HepG2 (cell line): ENCODE measurements at regions not wholly inside any gene's neighbourhood (a gene's known extent, or its start where the extent isn't known, plus 50 kb on each side); places are given as distances from the start of the nearest gene placed in this dataset.

Experiments used
- GABPB1 ChIP-seq: IDR thresholded peaks from 2 replicates; pipeline ENCODE4 v1.6.1; 2016; ENCODE audit warnings: mild to moderate bottlenecking, missing genetic modification reagents, moderate library complexity, missing compliant biosample characterization
- HMG20A ChIP-seq: IDR thresholded peaks from 2 replicates; pipeline ENCODE4 v1.6.1; 2016; ENCODE audit warnings: borderline replicate concordance
- KDM1A ChIP-seq: IDR thresholded peaks from 2 replicates; pipeline ENCODE4 v1.6.1; 2016; ENCODE audit warnings: missing compliant biosample characterization
- MAZ ChIP-seq, 2 experiments: sonication (generic) in 1 of 2; formaldehyde crosslinking in 1 of 2; IDR thresholded peaks; 2 replicates each; pipeline versions ENCODE4 v1.5.0 to v1.6.1; 2012 to 2020; ENCODE audit warnings: low read depth in 2 of 2, mild to moderate bottlenecking in 2 of 2, borderline replicate concordance in 1 of 2, improper control_type of control experiment in 1 of 2, low read length in 1 of 2, missing genetic modification reagents in 1 of 2, moderate library complexity in 1 of 2
- NR2F6 ChIP-seq, 2 experiments: IDR thresholded peaks; 2 replicates each; pipeline ENCODE4 v1.6.1; 2016; ENCODE audit warnings: antibody characterized with exemption in 1 of 2, mild to moderate bottlenecking in 1 of 2
- PAX8 ChIP-seq: sonication (generic); formaldehyde crosslinking; IDR thresholded peaks from 2 replicates; pipeline ENCODE4 v1.8.0; 2022; ENCODE audit warnings: mild to moderate bottlenecking, missing genetic modification reagents, borderline replicate concordance
- RFX3 ChIP-seq: IDR thresholded peaks from 2 replicates; pipeline ENCODE4 v1.6.1; 2016; ENCODE audit warnings: missing biosample characterization, missing genetic modification reagents
- RXRB ChIP-seq: IDR thresholded peaks from 2 replicates; pipeline ENCODE4 v1.6.1; 2016; ENCODE audit warnings: borderline replicate concordance, missing genetic modification reagents, missing compliant biosample characterization
- SMYD3 ChIP-seq: sonication (generic); formaldehyde crosslinking; IDR thresholded peaks from 2 replicates; pipeline ENCODE4 v1.8.1; 2023; ENCODE audit warnings: mild to moderate bottlenecking, missing genetic modification reagents
- ZNF12 ChIP-seq: sonication (generic); formaldehyde crosslinking; IDR thresholded peaks from 2 replicates; pipeline ENCODE4 v1.5.0; 2020; ENCODE audit warnings: missing genetic modification reagents
- ZSCAN25 ChIP-seq: sonication (generic); formaldehyde crosslinking; IDR thresholded peaks from 2 replicates; pipeline ENCODE4 v1.8.0; 2022; ENCODE audit warnings: mild to moderate bottlenecking, missing genetic modification reagents
- TF ChIP-seq, protein P1 (sequence below): sonication (generic); formaldehyde crosslinking; IDR thresholded peaks from 2 replicates; pipeline ENCODE4 v1.4.0; 2020; ENCODE audit warnings: mild to moderate bottlenecking, low read depth, missing genetic modification reagents
- TF ChIP-seq, protein P2 (sequence below): sonication (generic); formaldehyde crosslinking; IDR thresholded peaks from 2 replicates; pipeline ENCODE4 v1.4.0; 2020; ENCODE audit warnings: mild to moderate bottlenecking, missing genetic modification reagents
- TF ChIP-seq, protein P3 (sequence below): sonication (generic); formaldehyde crosslinking; IDR thresholded peaks from 2 replicates; pipeline ENCODE4 v1.9.0; 2021; ENCODE audit warnings: mild to moderate bottlenecking, missing genetic modification reagents
- TF ChIP-seq, protein P4 (sequence below): sonication (generic); formaldehyde crosslinking; conservative IDR thresholded peaks from 2 replicates; pipeline ENCODE4 v1.4.0; 2020; ENCODE audit warnings: missing genetic modification reagents

DNA sequence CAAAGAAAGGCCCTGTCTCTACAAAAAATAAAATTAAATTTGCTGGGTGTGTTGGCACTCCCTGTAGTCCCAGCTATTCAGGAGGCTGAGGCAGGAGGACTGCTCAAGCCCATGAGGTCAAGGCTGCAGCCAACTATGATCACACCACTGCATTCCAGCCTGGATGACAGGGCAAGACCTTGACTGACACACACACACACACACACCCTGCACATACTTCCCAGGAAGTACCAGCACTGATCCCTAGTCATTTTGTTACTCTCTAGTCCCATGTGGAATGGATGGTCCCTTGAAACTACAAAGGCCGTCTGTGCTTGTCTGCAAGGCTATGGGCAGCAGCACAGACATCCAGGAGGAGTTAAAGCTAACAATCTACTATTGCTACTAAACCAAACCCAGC, 59.7 kb upstream of the CYP2D6 start (continued):
- TF ChIP-seq GABPB1 (CRISPR knock-in tag) (no peak), RXRB (CRISPR knock-in tag) (peak; percentile 35; the same call in 1 of the 2 replicates), MAZ (IDR thresholded peaks at IDR 0.05; ENCODE audit: borderline replicate concordance, low read depth, low read length) (no peak), MAZ (CRISPR knock-in tag; IDR thresholded peaks at IDR 0.05; ENCODE audit: low read depth) (no peak), NR2F6 (IDR thresholded peaks at IDR 0.05) (peak; percentile 52; the same call in 1 of the 2 replicates), NR2F6 (CRISPR knock-in tag; IDR thresholded peaks at IDR 0.05) (peak; percentile 93), RFX3 (CRISPR knock-in tag) (no peak), ZSCAN25 (CRISPR knock-in tag) (no peak), HMG20A (CRISPR knock-in tag) (no peak), ZNF12 (CRISPR knock-in tag) (0 out of 2 replicates have a peak, but pooled peaks have one; percentile 11), SMYD3 (CRISPR knock-in tag) (no peak), KDM1A (0 out of 2 replicates have a peak, but pooled peaks have one; percentile 57), PAX8 (CRISPR knock-in tag) (no peak)
- TF ChIP-seq, protein P1, sequence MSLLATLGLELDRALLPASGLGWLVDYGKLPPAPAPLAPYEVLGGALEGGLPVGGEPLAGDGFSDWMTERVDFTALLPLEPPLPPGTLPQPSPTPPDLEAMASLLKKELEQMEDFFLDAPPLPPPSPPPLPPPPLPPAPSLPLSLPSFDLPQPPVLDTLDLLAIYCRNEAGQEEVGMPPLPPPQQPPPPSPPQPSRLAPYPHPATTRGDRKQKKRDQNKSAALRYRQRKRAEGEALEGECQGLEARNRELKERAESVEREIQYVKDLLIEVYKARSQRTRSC (CRISPR knock-in tag): no peak
- TF ChIP-seq, protein P2, sequence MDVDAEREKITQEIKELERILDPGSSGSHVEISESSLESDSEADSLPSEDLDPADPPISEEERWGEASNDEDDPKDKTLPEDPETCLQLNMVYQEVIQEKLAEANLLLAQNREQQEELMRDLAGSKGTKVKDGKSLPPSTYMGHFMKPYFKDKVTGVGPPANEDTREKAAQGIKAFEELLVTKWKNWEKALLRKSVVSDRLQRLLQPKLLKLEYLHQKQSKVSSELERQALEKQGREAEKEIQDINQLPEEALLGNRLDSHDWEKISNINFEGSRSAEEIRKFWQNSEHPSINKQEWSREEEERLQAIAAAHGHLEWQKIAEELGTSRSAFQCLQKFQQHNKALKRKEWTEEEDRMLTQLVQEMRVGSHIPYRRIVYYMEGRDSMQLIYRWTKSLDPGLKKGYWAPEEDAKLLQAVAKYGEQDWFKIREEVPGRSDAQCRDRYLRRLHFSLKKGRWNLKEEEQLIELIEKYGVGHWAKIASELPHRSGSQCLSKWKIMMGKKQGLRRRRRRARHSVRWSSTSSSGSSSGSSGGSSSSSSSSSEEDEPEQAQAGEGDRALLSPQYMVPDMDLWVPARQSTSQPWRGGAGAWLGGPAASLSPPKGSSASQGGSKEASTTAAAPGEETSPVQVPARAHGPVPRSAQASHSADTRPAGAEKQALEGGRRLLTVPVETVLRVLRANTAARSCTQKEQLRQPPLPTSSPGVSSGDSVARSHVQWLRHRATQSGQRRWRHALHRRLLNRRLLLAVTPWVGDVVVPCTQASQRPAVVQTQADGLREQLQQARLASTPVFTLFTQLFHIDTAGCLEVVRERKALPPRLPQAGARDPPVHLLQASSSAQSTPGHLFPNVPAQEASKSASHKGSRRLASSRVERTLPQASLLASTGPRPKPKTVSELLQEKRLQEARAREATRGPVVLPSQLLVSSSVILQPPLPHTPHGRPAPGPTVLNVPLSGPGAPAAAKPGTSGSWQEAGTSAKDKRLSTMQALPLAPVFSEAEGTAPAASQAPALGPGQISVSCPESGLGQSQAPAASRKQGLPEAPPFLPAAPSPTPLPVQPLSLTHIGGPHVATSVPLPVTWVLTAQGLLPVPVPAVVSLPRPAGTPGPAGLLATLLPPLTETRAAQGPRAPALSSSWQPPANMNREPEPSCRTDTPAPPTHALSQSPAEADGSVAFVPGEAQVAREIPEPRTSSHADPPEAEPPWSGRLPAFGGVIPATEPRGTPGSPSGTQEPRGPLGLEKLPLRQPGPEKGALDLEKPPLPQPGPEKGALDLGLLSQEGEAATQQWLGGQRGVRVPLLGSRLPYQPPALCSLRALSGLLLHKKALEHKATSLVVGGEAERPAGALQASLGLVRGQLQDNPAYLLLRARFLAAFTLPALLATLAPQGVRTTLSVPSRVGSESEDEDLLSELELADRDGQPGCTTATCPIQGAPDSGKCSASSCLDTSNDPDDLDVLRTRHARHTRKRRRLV: no peak
- TF ChIP-seq, protein P3, sequence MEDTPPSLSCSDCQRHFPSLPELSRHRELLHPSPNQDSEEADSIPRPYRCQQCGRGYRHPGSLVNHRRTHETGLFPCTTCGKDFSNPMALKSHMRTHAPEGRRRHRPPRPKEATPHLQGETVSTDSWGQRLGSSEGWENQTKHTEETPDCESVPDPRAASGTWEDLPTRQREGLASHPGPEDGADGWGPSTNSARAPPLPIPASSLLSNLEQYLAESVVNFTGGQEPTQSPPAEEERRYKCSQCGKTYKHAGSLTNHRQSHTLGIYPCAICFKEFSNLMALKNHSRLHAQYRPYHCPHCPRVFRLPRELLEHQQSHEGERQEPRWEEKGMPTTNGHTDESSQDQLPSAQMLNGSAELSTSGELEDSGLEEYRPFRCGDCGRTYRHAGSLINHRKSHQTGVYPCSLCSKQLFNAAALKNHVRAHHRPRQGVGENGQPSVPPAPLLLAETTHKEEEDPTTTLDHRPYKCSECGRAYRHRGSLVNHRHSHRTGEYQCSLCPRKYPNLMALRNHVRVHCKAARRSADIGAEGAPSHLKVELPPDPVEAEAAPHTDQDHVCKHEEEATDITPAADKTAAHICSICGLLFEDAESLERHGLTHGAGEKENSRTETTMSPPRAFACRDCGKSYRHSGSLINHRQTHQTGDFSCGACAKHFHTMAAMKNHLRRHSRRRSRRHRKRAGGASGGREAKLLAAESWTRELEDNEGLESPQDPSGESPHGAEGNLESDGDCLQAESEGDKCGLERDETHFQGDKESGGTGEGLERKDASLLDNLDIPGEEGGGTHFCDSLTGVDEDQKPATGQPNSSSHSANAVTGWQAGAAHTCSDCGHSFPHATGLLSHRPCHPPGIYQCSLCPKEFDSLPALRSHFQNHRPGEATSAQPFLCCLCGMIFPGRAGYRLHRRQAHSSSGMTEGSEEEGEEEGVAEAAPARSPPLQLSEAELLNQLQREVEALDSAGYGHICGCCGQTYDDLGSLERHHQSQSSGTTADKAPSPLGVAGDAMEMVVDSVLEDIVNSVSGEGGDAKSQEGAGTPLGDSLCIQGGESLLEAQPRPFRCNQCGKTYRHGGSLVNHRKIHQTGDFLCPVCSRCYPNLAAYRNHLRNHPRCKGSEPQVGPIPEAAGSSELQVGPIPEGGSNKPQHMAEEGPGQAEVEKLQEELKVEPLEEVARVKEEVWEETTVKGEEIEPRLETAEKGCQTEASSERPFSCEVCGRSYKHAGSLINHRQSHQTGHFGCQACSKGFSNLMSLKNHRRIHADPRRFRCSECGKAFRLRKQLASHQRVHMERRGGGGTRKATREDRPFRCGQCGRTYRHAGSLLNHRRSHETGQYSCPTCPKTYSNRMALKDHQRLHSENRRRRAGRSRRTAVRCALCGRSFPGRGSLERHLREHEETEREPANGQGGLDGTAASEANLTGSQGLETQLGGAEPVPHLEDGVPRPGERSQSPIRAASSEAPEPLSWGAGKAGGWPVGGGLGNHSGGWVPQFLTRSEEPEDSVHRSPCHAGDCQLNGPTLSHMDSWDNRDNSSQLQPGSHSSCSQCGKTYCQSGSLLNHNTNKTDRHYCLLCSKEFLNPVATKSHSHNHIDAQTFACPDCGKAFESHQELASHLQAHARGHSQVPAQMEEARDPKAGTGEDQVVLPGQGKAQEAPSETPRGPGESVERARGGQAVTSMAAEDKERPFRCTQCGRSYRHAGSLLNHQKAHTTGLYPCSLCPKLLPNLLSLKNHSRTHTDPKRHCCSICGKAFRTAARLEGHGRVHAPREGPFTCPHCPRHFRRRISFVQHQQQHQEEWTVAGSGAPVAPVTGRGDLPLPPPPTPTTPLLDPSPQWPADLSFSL (CRISPR knock-in tag): peak; percentile 81; the same call in 1 of the 2 replicates
- TF ChIP-seq, protein P4, sequence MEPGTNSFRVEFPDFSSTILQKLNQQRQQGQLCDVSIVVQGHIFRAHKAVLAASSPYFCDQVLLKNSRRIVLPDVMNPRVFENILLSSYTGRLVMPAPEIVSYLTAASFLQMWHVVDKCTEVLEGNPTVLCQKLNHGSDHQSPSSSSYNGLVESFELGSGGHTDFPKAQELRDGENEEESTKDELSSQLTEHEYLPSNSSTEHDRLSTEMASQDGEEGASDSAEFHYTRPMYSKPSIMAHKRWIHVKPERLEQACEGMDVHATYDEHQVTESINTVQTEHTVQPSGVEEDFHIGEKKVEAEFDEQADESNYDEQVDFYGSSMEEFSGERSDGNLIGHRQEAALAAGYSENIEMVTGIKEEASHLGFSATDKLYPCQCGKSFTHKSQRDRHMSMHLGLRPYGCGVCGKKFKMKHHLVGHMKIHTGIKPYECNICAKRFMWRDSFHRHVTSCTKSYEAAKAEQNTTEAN (CRISPR knock-in tag): 0 out of 2 replicates have a peak, but pooled peaks have one; percentile 27
